Right lobe of liver (tissue), 6 donors: ENCODE measurements at regions not wholly inside any gene's neighbourhood (a gene's known extent, or its start where the extent isn't known, plus 50 kb on each side); places are given as distances from the start of the nearest gene placed in this dataset.

Source experiments
- ATAC-seq, 4 donors: fragments of 200-7000 bp; cut with Tn5 transposase; one replicate each; pipeline ENCODE4 v1.9.1; 2020; ENCODE audit warnings: mild to moderate bottlenecking in 4 of 4, moderate library complexity in 4 of 4
- DNase-seq, 3 donors: peaks; one replicate each; pipeline ENCODE4 v3.0.0-alpha.2; 2020
- H3K27ac ChIP-seq, 3 donors: fragments of 200-600 bp; one replicate each; pipeline ENCODE4 v1.8.0; 2022
- H3K27me3 ChIP-seq, 2 donors: fragments of 200-600 bp; one replicate each; pipeline ENCODE4 v1.8.0; 2022
- H3K36me3 ChIP-seq, 4 donors: fragments of 200-600 bp; sonication (generic) in 1 of 4; one replicate each; pipeline versions ENCODE4 v1.5.1 to v1.8.0; 2017 to 2022; ENCODE audit warnings: control low read depth in 1 of 4
- H3K4me1 ChIP-seq, 4 donors: fragments of 200-600 bp; sonication (generic) in 1 of 4; one replicate each; pipeline versions ENCODE4 v1.5.1 to v1.8.0; 2017 to 2022; ENCODE audit warnings: control low read depth in 1 of 4
- H3K4me3 ChIP-seq, 3 donors: fragments of 200-600 bp; one replicate each; pipeline ENCODE4 v1.8.0; 2022
- H3K9me3 ChIP-seq, 4 donors: fragments of 200-600 bp; sonication (generic) in 1 of 4; one replicate each; pipeline versions ENCODE4 v1.5.1 to v1.8.0; 2017 to 2022; ENCODE audit warnings: control low read depth in 1 of 4
- CTCF ChIP-seq, 4 donors: fragments of 200-600 bp in 3 of 4; fragments of 450-650 bp in 1 of 4; IDR thresholded peaks; one replicate each; pipeline versions ENCODE4 v1.5.1 to v1.8.0; 2016 to 2022; ENCODE audit warnings: antibody characterized with exemption in 4 of 4, mild to moderate bottlenecking in 2 of 4
- POLR2A ChIP-seq: fragments of 450-650 bp; IDR thresholded peaks from one replicate; pipeline ENCODE4 v1.6.1; 2017; ENCODE audit warnings: antibody characterized with exemption, mild to moderate bottlenecking
- WGBS: methylation state at CpG from one replicate; pipeline ENCODE4 v1.1.6; 2018; ENCODE audit warnings: low coverage, low lambda C conversion rate; ENCODE audit not compliant: insufficient coverage; ENCODE audit errors: missing lambda C conversion rate; 5-methylcytosine and 5-hydroxymethylcytosine counted together
- intact Hi-C, 2 donors: fragments of 100-400 bp; cut with DNase I; formaldehyde crosslinking; loops; one replicate each; pipeline versions ENCODE4 v1.11.2 to v1.14.1; 2022
- donor health status: DM: no; HTN: yes; CAD: no.
- donor health status: DM: no; HTN: no; CAD: no.
- donor health status: DM: no; HTN: no; CAD: no.
- donor health status: DM: no; HTN: yes; CAD: no.
- donor health status: DM: no; HTN: yes; CAD: no.

GRCh38 chr1:30103708-30104411 lies 619.5 kb downstream of the MATN1 start:
- Histone ChIP-seq H3K9me3 (no peaks in the 10 kb centered on the region), H3K4me3 (no peak overlapping the region), H3K27ac (no peak overlapping the region), H3K4me1 (no peaks in the 10 kb centered on the region), H3K36me3 (no peaks in the 10 kb centered on the region), H3K27me3 (no peaks in the 10 kb centered on the region)
- intact Hi-C loops: no loop called here
- TF ChIP-seq CTCF (IDR thresholded peaks at IDR 0.05) (no peak), POLR2A (no peak)
- ATAC-seq (no peak), DNase-seq (no peak)
- WGBS: 19% methylated on average over 9 of the region's 14 CpGs

DNA sequence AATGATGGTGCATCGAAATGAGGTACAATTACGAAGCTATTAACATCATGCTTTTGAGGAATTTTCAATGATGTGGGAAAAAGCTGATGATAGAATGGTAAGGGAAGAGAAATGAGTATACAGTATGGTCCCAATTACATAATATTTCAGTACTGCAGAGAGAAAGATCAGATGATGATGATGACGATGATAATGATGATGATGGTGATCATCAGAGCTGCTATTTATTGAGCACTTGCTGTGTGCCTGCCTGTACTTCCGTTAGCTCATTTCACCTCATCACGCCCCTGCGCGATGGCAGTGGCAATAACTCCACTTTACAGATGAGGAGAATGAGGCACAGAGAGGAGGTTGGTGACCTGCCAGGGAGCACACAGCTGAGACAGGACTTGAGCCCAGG lies 620.8 kb downstream of the MATN1 start:
- H3K9me3 ChIP-seq: no peaks in the 10 kb centered on the region
- H3K4me3 ChIP-seq: no peak overlapping the region
- H3K27ac ChIP-seq: no peak overlapping the region
- ATAC-seq (no peak), DNase-seq (no peak)
- 66% methylated on average over 6 of the region's 7 CpGs for WGBS
- H3K4me1 ChIP-seq: no peaks in the 10 kb centered on the region
- H3K27me3 ChIP-seq: no peaks in the 10 kb centered on the region
- TF ChIP-seq POLR2A (no peak), CTCF (IDR thresholded peaks at IDR 0.05) (no peak)
- H3K36me3 ChIP-seq: no peaks in the 10 kb centered on the region
- intact Hi-C loops: no loop called here

DNA sequence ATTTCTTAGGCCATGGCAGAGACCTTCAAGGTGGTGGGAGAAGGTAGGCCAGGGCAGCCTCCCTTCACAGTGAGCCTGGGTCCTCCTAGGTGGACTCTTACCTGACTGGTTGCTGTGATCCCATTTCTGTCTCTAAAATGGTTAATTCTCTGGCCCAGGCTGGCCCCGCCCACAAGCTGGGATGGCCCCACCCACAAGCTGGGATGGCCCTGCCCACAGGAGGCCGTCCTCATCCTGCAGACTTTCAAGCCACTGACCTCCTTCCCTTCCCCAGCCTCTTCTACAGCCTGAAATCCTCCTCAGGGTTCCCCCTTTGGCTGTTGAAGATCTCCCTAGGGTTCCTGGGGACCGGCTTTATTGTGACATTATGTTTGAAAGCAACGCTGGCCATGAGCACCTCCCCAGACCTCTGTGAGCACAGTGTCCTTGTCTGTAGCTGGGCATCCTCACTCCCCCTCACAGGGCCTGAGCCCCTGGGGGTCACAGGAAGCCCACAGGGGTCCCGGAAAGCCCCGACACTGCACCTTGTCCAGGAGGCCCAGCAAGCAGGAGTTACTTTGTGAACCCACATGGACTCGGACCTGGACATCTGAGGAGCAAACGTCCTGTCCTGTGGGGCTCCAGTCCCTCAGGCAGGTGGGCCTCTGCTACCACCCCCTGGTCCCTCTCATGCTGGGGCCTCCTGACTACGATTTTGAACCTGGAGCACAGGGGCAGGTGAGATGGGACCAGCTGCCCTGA lies 621.7 kb downstream of the MATN1 start:
- DNase-seq (peak in 1 of 3 donors; percentile 26), ATAC-seq (peak in 1 of 4 donors; percentile 21)
- TF ChIP-seq CTCF (IDR thresholded peaks at IDR 0.05) (no peak), POLR2A (no peak)
- H3K4me1 ChIP-seq: no peaks in the 10 kb centered on the region
- no peak overlapping the region for H3K4me3 ChIP-seq
- intact Hi-C loops: no loop called here
- no peaks in the 10 kb centered on the region for H3K27me3 ChIP-seq
- WGBS: 31% methylated on average over 6 of the region's 9 CpGs
- H3K9me3 ChIP-seq: no peaks in the 10 kb centered on the region
- no peaks in the 10 kb centered on the region for H3K36me3 ChIP-seq
- H3K27ac ChIP-seq: no peak overlapping the region

- Histone ChIP-seq H3K4me3 (no peak overlapping the region), H3K27ac (no peak overlapping the region), H3K9me3 (no peaks in the 10 kb centered on the region), H3K4me1 (no peaks in the 10 kb centered on the region), H3K36me3 (no peaks in the 10 kb centered on the region), H3K27me3 (no peaks in the 10 kb centered on the region)
- intact Hi-C loops: no loop called here
- WGBS: 71% methylated on average over 1 of the region's 8 CpGs
- peak in 1 of 3 donors; percentile 29 for DNase-seq
- no peak for ATAC-seq
- TF ChIP-seq POLR2A (no peak), CTCF (IDR thresholded peaks at IDR 0.05) (no peak)
Measured at GRCh38 chr1:30101016-30101415, 622.4 kb downstream of the MATN1 start.
